MM.1S (cell line): ENCODE measurements at regions not wholly inside any gene's neighbourhood (a gene's known extent, or its start where the extent isn't known, plus 50 kb on each side); places are given as distances from the start of the nearest gene placed in this dataset.

Experiments used
- DNase-seq: peaks from one replicate; pipeline ENCODE4 v3.0.0-alpha.2; 2015
- H2AFZ ChIP-seq: fragments of 300-600 bp; sonication (generic); 2 replicates; pipeline ENCODE4 v1.6.0; 2016; ENCODE audit warnings: antibody characterized with exemption, low read length
- H3F3A ChIP-seq: fragments of 300-600 bp; sonication (generic); 2 replicates; pipeline ENCODE4 v1.6.1; 2016; ENCODE audit warnings: mild to moderate bottlenecking, antibody characterized with exemption, low read length, moderate library complexity, mixed read lengths; ENCODE audit not compliant: insufficient read depth
- H3K27ac ChIP-seq: fragments of 300-600 bp; sonication (generic); 2 replicates; pipeline ENCODE4 v1.5.1; 2016; ENCODE audit warnings: mild to moderate bottlenecking, low read length
- H3K27me3 ChIP-seq: fragments of 300-600 bp; sonication (generic); replicated peaks from 2 replicates; pipeline ENCODE4 v1.6.0; 2016; ENCODE audit warnings: low read length; ENCODE audit not compliant: insufficient read depth
- H3K36me3 ChIP-seq: fragments of 300-600 bp; sonication (generic); replicated peaks from 2 replicates; pipeline ENCODE4 v1.6.1; 2016; ENCODE audit warnings: mild to moderate bottlenecking, low read length, mixed read lengths; ENCODE audit not compliant: insufficient read depth
- H3K4me1 ChIP-seq: fragments of 300-600 bp; sonication (generic); 2 replicates; pipeline ENCODE4 v1.6.1; 2016; ENCODE audit warnings: low read length, mixed read lengths
- H3K4me2 ChIP-seq: fragments of 300-600 bp; sonication (generic); 2 replicates; pipeline ENCODE4 v1.6.0; 2016; ENCODE audit warnings: low read depth, low read length
- H3K4me3 ChIP-seq: fragments of 300-600 bp; sonication (generic); 2 replicates; pipeline ENCODE4 v1.5.1; 2016; ENCODE audit warnings: low read length, mixed read lengths
- H3K79me2 ChIP-seq: fragments of 300-600 bp; sonication (generic); 2 replicates; pipeline ENCODE4 v1.6.1; 2016; ENCODE audit warnings: mixed run types, low read length, mixed read lengths
- H3K9ac ChIP-seq: fragments of 300-600 bp; sonication (generic); 2 replicates; pipeline ENCODE4 v1.6.1; 2016; ENCODE audit warnings: low read length, mixed read lengths
- H3K9me2 ChIP-seq: fragments of 300-600 bp; sonication (generic); replicated peaks from 2 replicates; pipeline ENCODE4 v1.6.1; 2016; ENCODE audit warnings: mild to moderate bottlenecking, low read length, mixed read lengths; ENCODE audit not compliant: insufficient read depth
- H3K9me3 ChIP-seq: fragments of 300-600 bp; sonication (generic); replicated peaks from 2 replicates; pipeline ENCODE4 v1.6.1; 2016; ENCODE audit warnings: mild to moderate bottlenecking, low read length, mixed read lengths; ENCODE audit not compliant: insufficient read depth
- H4K20me1 ChIP-seq: fragments of 300-600 bp; sonication (generic); 2 replicates; pipeline ENCODE4 v1.6.1; 2016; ENCODE audit warnings: mild to moderate bottlenecking, low read length, moderate library complexity, mixed read lengths; ENCODE audit not compliant: insufficient read depth
- CTCF ChIP-seq: fragments of 300-600 bp; sonication (generic); IDR thresholded peaks from 2 replicates; pipeline ENCODE4 v1.5.1; 2016; ENCODE audit warnings: antibody characterized with exemption, low read length, mixed read lengths
- EZH2 ChIP-seq: fragments of 300-600 bp; sonication (generic); optimal IDR thresholded peaks from 2 replicates; pipeline ENCODE3; 2017; ENCODE audit warnings: low read depth, mild to moderate bottlenecking, antibody characterized with exemption, low read length, mixed read lengths
- EZH2phosphoT487 ChIP-seq: fragments of 300-600 bp; sonication (generic); IDR thresholded peaks from 2 replicates; pipeline ENCODE4 v1.6.1; 2018; ENCODE audit warnings: antibody characterized with exemption, low read length

GRCh38 chr16:51685498-51685897 lies 534.4 kb upstream of the SALL1 start:
- no peak overlapping the region for H3K27ac ChIP-seq
- H3K9ac ChIP-seq, result no peak overlapping the region
- H3K27me3 ChIP-seq, result no peaks in the 10 kb centered on the region
- H3K36me3 ChIP-seq, result no peaks in the 10 kb centered on the region
- H3K4me2 ChIP-seq, result no peak overlapping the region
- H2AFZ ChIP-seq, result no peak overlapping the region
- no peak for DNase-seq
- H3K4me3 ChIP-seq, result no peak overlapping the region
- no peaks in the 10 kb centered on the region for H3K9me2 ChIP-seq
- no peaks in the 10 kb centered on the region for H3K79me2 ChIP-seq
- TF ChIP-seq EZH2phosphoT487 (no peak), EZH2 (no peak), CTCF (no peak)
- no peaks in the 10 kb centered on the region for H3K9me3 ChIP-seq
- no peaks in the 10 kb centered on the region for H3K4me1 ChIP-seq
- H3F3A ChIP-seq, result no peaks in the 10 kb centered on the region
- H4K20me1 ChIP-seq, result no peaks in the 10 kb centered on the region

- no peak for DNase-seq
- no peak overlapping the region for H3K9ac ChIP-seq
- no peaks in the 10 kb centered on the region for H3K79me2 ChIP-seq
- H2AFZ ChIP-seq, result no peak overlapping the region
- H4K20me1 ChIP-seq, result no peaks in the 10 kb centered on the region
- H3K36me3 ChIP-seq, result no peaks in the 10 kb centered on the region
- TF ChIP-seq CTCF, result no peak
- TF ChIP-seq EZH2phosphoT487, result no peak
- TF ChIP-seq EZH2, result no peak
- H3K9me2 ChIP-seq, result no peaks in the 10 kb centered on the region
- no peaks in the 10 kb centered on the region for H3K9me3 ChIP-seq
- no peaks in the 10 kb centered on the region for H3F3A ChIP-seq
- no peaks in the 10 kb centered on the region for H3K27me3 ChIP-seq
- H3K4me3 ChIP-seq, result no peak overlapping the region
- H3K4me2 ChIP-seq, result no peak overlapping the region
- H3K27ac ChIP-seq, result no peak overlapping the region
- H3K4me1 ChIP-seq, result no peaks in the 10 kb centered on the region
These were observed 532.8 kb upstream of the SALL1 start for GRCh38 chr16:51683882-51684281.

GRCh38 chr16:51682905-51683304 lies 531.8 kb upstream of the SALL1 start:
- H3K27ac ChIP-seq, result no peak overlapping the region
- no peak for DNase-seq
- no peaks in the 10 kb centered on the region for H3K27me3 ChIP-seq
- no peaks in the 10 kb centered on the region for H3K4me1 ChIP-seq
- no peaks in the 10 kb centered on the region for H3K36me3 ChIP-seq
- no peak overlapping the region for H3K4me2 ChIP-seq
- no peaks in the 10 kb centered on the region for H3F3A ChIP-seq
- H4K20me1 ChIP-seq, result no peaks in the 10 kb centered on the region
- TF ChIP-seq EZH2phosphoT487 (no peak), CTCF (no peak), EZH2 (no peak)
- no peaks in the 10 kb centered on the region for H3K79me2 ChIP-seq
- no peaks in the 10 kb centered on the region for H3K9me2 ChIP-seq
- no peak overlapping the region for H2AFZ ChIP-seq
- no peak overlapping the region for H3K4me3 ChIP-seq
- no peaks in the 10 kb centered on the region for H3K9me3 ChIP-seq
- H3K9ac ChIP-seq, result no peak overlapping the region

- H3K9me2 ChIP-seq, result no peaks in the 10 kb centered on the region
These were observed 523.5 kb upstream of the SALL1 start for GRCh38 chr16:51674615-51675014.

More at GRCh38 chr16:51674615-51675014, 523.5 kb upstream of the SALL1 start:
- Histone ChIP-seq H3K4me1 (no peaks in the 10 kb centered on the region), H3F3A (no peaks in the 10 kb centered on the region), H3K27me3 (no peaks in the 10 kb centered on the region), H3K79me2 (no peaks in the 10 kb centered on the region), H3K4me3 (no peak overlapping the region), H3K9ac (no peak overlapping the region), H3K27ac (no peak overlapping the region), H3K4me2 (no peak overlapping the region), H3K9me3 (no peaks in the 10 kb centered on the region), H3K36me3 (no peaks in the 10 kb centered on the region), H4K20me1 (no peaks in the 10 kb centered on the region), H2AFZ (no peak overlapping the region)
- TF ChIP-seq EZH2phosphoT487 (no peak), CTCF (no peak), EZH2 (no peak)
- DNase-seq, result no peak
